Ectodermal cell (in vitro differentiated cells): ENCODE measurements at regions not wholly inside any gene's neighbourhood (a gene's known extent, or its start where the extent isn't known, plus 50 kb on each side); places are given as distances from the start of the nearest gene placed in this dataset.
"Not testable (repeated sequence)": the region's sequence is repeated elsewhere in the genome, so short reads cannot be mapped to it uniquely, and the experiment has no call there.

Source experiments
- H3K27ac ChIP-seq: 2 replicates; pipeline ENCODE4 v1.7.0; 2013; ENCODE audit warnings: mild to moderate bottlenecking, low read depth, low read length; ENCODE audit not compliant: insufficient read depth, poor library complexity, severe bottlenecking
- H3K27me3 ChIP-seq: 2 replicates; pipeline ENCODE4 v1.7.0; 2013; ENCODE audit warnings: mild to moderate bottlenecking, low read length; ENCODE audit not compliant: insufficient read depth, control insufficient read depth, poor library complexity, severe bottlenecking
- H3K36me3 ChIP-seq: one replicate; pipeline ENCODE4 v1.7.0; 2013; ENCODE audit warnings: low read length; ENCODE audit not compliant: control insufficient read depth, insufficient read depth
- H3K4me1 ChIP-seq: one replicate; pipeline ENCODE4 v1.7.0; 2013; ENCODE audit warnings: low read length; ENCODE audit not compliant: control insufficient read depth, insufficient read depth
- H3K4me3 ChIP-seq: 2 replicates; pipeline ENCODE4 v1.7.0; 2013; ENCODE audit warnings: low read depth, low read length, control low read depth; ENCODE audit not compliant: insufficient read depth
- H3K9me3 ChIP-seq: 2 replicates; pipeline ENCODE4 v1.7.0; 2013; ENCODE audit warnings: mild to moderate bottlenecking, low read length, moderate library complexity; ENCODE audit not compliant: control insufficient read depth
- WGBS, 2 experiments: methylation state at CpG; one replicate each; pipeline ENCODE4 v1.1.7; 2013; ENCODE audit warnings: missing lambda C conversion rate in 2 of 2; 5-methylcytosine and 5-hydroxymethylcytosine counted together

DNA sequence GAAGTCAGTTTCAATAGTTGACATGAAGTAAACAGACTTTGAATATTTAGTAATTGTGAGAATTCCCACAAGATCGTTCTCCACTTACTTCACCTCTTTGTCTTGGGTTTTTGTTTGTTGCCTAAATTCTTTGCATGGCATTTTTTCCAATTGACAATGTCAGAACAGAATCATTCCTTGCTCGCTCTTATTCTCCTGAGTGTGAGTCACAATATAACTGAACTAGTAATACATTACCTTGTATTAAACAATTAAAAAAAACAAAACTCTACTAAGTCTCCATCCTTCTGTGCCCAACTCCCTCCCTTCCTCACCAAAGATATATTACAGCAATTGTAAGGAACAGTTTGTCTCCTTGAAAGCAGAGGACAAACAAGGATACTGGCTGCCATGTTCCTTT, 638.8 kb upstream of the NOVA1 start:
- H3K9me3 ChIP-seq: no peaks in the 10 kb centered on the region
- WGBS, 2 experiments: 50 to 72% methylated on average over 1 to 2 of the region's 2 CpGs

GRCh38 chr14:27242874-27243273, 645.0 kb upstream of the NOVA1 start:
- no peaks in the 10 kb centered on the region for H3K27me3 ChIP-seq
- no peak overlapping the region for H3K4me3 ChIP-seq
- no peaks in the 10 kb centered on the region for H3K36me3 ChIP-seq
- H3K27ac ChIP-seq: no peak overlapping the region
- H3K4me1 ChIP-seq: no peaks in the 10 kb centered on the region
- 85 to 89% methylated on average over 3 of the region's 3 CpGs for WGBS, 2 experiments
- no peaks in the 10 kb centered on the region for H3K9me3 ChIP-seq

More for the DNA sequence above, 638.8 kb upstream of the NOVA1 start:
- Histone ChIP-seq H3K36me3 (no peaks in the 10 kb centered on the region), H3K4me1 (no peaks in the 10 kb centered on the region), H3K27ac (no peak overlapping the region), H3K4me3 (no peak overlapping the region), H3K27me3 (no peaks in the 10 kb centered on the region)

DNA sequence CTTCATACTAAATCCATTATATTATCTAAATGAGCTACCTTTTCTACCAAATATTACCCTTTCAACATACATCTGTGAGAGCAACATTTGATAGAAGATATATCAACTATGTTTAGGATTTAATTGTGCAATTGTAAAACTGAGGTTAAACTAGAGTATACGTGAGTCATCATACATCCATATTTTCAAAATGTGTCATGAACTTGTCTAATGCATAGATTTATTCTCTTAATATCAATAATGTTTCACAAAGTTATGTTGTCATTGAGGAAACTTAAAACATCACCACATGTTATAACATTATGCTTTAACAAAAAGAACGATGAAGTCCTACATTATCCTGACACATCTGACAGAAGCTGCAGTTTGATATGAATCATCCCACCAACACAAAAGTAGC, 645.5 kb upstream of the NOVA1 start:
- Histone ChIP-seq H3K9me3 (no peaks in the 10 kb centered on the region), H3K27ac (no peak overlapping the region), H3K4me3 (no peak overlapping the region), H3K4me1 (no peaks in the 10 kb centered on the region), H3K27me3 (no peaks in the 10 kb centered on the region), H3K36me3 (no peaks in the 10 kb centered on the region)
- WGBS, 2 experiments: 90 to 91% methylated on average over 1 to 2 of the region's 2 CpGs

GRCh38 chr14:27245947-27246346, 648.1 kb upstream of the NOVA1 start:
- 92 to 96% methylated on average over 6 of the region's 6 CpGs for WGBS, 2 experiments
- no peaks in the 10 kb centered on the region for H3K9me3 ChIP-seq
- no peaks in the 10 kb centered on the region for H3K4me1 ChIP-seq

DNA sequence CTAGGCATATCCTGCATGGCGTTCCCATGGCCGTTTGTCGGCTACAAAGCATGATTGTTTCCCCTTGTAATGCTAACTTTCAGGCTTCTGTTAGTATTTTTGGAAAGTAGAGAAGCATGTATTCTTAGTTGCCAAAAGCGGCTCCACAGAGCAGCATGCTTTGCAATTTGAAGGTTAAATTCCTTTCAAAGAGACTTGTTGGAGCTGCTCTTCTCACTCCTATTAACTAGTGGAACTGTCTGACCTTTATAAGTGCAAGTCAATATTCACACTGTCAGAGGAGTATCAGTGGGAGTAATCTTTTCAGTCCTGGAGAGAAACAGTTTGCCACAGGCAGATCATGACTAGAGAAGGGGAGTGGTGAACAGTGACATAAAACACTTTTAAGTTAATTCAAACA, 656.1 kb upstream of the NOVA1 start:
- no peaks in the 10 kb centered on the region for H3K27me3 ChIP-seq
- H3K27ac ChIP-seq: no peak overlapping the region
- no peak overlapping the region for H3K4me3 ChIP-seq
- H3K36me3 ChIP-seq: no peaks in the 10 kb centered on the region
- WGBS, 2 experiments: 85 to 90% methylated on average over 4 of the region's 4 CpGs
- H3K4me1 ChIP-seq: no peaks in the 10 kb centered on the region
- no peaks in the 10 kb centered on the region for H3K9me3 ChIP-seq

More at GRCh38 chr14:27245947-27246346, 648.1 kb upstream of the NOVA1 start:
- Histone ChIP-seq H3K36me3 (no peaks in the 10 kb centered on the region), H3K4me3 (no peak overlapping the region), H3K27ac (no peak overlapping the region), H3K27me3 (no peaks in the 10 kb centered on the region)

- H3K4me1 ChIP-seq: no peaks in the 10 kb centered on the region
- no peak overlapping the region for H3K4me3 ChIP-seq
- no peaks in the 10 kb centered on the region for H3K9me3 ChIP-seq
- H3K27ac ChIP-seq: no peak overlapping the region
- H3K36me3 ChIP-seq: no peaks in the 10 kb centered on the region
- 94% methylated on average over 2 of the region's 3 CpGs; no CpG with 5 or more reads in 1 of the 2 experiments for WGBS, 2 experiments
- H3K27me3 ChIP-seq: no peaks in the 10 kb centered on the region
Observed at GRCh38 chr14:27256805-27257204, 659.0 kb upstream of the NOVA1 start.

DNA sequence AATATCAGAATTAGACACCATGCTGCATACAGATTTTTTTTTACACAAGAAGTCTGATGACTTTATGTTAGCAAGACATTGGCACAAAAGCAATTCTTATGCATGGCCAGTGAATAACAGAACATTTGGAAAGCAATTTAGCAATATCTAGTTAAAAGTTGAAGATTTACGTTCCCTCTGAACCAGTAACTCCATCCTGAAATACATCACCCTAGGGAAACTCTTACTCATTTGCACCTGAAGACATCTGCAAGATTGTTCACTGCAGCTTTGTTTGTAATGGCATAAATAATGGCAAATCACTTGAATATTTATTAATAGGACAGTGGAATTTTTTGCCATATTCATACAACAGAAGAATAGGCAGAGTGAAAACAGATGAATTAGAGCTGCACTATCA, 670.0 kb upstream of the NOVA1 start:
- WGBS, 2 experiments: 70 to 92% methylated on average over 1 of the region's 1 CpG
- Histone ChIP-seq H3K27me3 (no peaks in the 10 kb centered on the region), H3K9me3 (no peaks in the 10 kb centered on the region), H3K4me3 (no peak overlapping the region), H3K36me3 (no peaks in the 10 kb centered on the region), H3K27ac (no peak overlapping the region), H3K4me1 (no peaks in the 10 kb centered on the region)

GRCh38 chr14:27270716-27271115, 672.9 kb upstream of the NOVA1 start:
- WGBS, 2 experiments: 93 to 95% methylated on average over 6 of the region's 6 CpGs
- no peaks in the 10 kb centered on the region for H3K27me3 ChIP-seq
- no peaks in the 10 kb centered on the region for H3K36me3 ChIP-seq
- no peaks in the 10 kb centered on the region for H3K4me1 ChIP-seq
- H3K27ac ChIP-seq: no peak overlapping the region
- H3K9me3 ChIP-seq: no peaks in the 10 kb centered on the region
- H3K4me3 ChIP-seq: no peak overlapping the region

- no peaks in the 10 kb centered on the region for H3K27me3 ChIP-seq
- no peaks in the 10 kb centered on the region for H3K4me1 ChIP-seq
- no peak overlapping the region for H3K4me3 ChIP-seq
- no peak overlapping the region for H3K27ac ChIP-seq
- whole genome bisulfite sequencing, 2 experiments: 82 to 84% methylated on average over 2 of the region's 2 CpGs
- no peaks in the 10 kb centered on the region for H3K9me3 ChIP-seq
- H3K36me3 ChIP-seq: no peaks in the 10 kb centered on the region
Observed at GRCh38 chr14:27278341-27278740, 680.5 kb upstream of the NOVA1 start.

GRCh38 chr14:27305441-27305945, 707.7 kb upstream of the NOVA1 start:
- no peaks in the 10 kb centered on the region for H3K36me3 ChIP-seq
- H3K9me3 ChIP-seq: peaks cover 2% of the 10 kb centered on the region
- H3K4me3 ChIP-seq: no peak overlapping the region
- H3K27me3 ChIP-seq: no peaks in the 10 kb centered on the region
- no peak overlapping the region for H3K27ac ChIP-seq
- H3K4me1 ChIP-seq: no peaks in the 10 kb centered on the region

GRCh38 chr14:27312730-27313129, 714.9 kb upstream of the NOVA1 start:
- H3K27ac ChIP-seq, H3K4me1 ChIP-seq, H3K4me3 ChIP-seq, H3K36me3 ChIP-seq, H3K9me3 ChIP-seq, H3K27me3 ChIP-seq: not testable (repeated sequence)
- WGBS, 2 experiments: 85 to 89% methylated on average over 7 of the region's 7 CpGs
